B cell (primary cell): ENCODE measurements at regions not wholly inside any gene's neighbourhood (a gene's known extent, or its start where the extent isn't known, plus 50 kb on each side); places are given as distances from the start of the nearest gene placed in this dataset.

Experiments used
- ATAC-seq: fragments of 200-7000 bp; cut with Tn5 transposase; one replicate; pipeline ENCODE4 v1.10.0; 2021; ENCODE audit warnings: low read depth, mild to moderate bottlenecking, moderate number of reproducible peaks, moderate library complexity
- CTCF ChIA-PET: fragments of 350-600 bp; sonication (Branson Sonifier 250); formaldehyde crosslinking; loops from one replicate; lab custom pipeline; 2021; ENCODE audit warnings: antibody characterized with exemption, inconsistent platforms; lab: Charles Lee
- POLR2A ChIA-PET: fragments of 350-600 bp; sonication (Branson Sonifier 250); formaldehyde crosslinking; loops from one replicate; lab custom pipeline; 2021; ENCODE audit warnings: antibody characterized with exemption; lab: Charles Lee
- DNase-seq: peaks from one replicate; pipeline ENCODE4 v3.0.0; 2013
- H2AFZ ChIP-seq: 2 replicates; pipeline ENCODE4 v1.6.1; 2012; ENCODE audit warnings: mild to moderate bottlenecking, low read depth, low read length; ENCODE audit not compliant: insufficient read depth, poor library complexity, severe bottlenecking
- H3K27ac ChIP-seq, 2 donors: 1 replicate in 1 of 2; 2 replicates in 1 of 2; pipeline ENCODE4 v1.5.1; 2012 to 2013; ENCODE audit warnings: low read length in 2 of 2, mild to moderate bottlenecking in 2 of 2, moderate library complexity in 1 of 2
- H3K27me3 ChIP-seq, 4 experiments: fragments of 200-600 bp in 1 of 4; sonication (generic) in 1 of 4; replicated peaks in 1 of 4; 1 replicate in 2 of 4; 2 replicates in 2 of 4; pipeline versions ENCODE4 v1.6.1 to v1.7.0; 2013 to 2016; ENCODE audit warnings: low read length in 3 of 4, mild to moderate bottlenecking in 2 of 4, mixed read lengths in 1 of 4, moderate library complexity in 1 of 4; ENCODE audit not compliant: insufficient read depth in 4 of 4, control insufficient read depth in 3 of 4; ENCODE audit errors: control extremely low read depth in 1 of 4
- H3K36me3 ChIP-seq, 2 experiments: replicated peaks in 1 of 2; 1 replicate in 1 of 2; 2 replicates in 1 of 2; pipeline versions ENCODE4 v1.6.1 to v1.7.1; 2013; ENCODE audit warnings: low read length in 1 of 2; ENCODE audit not compliant: insufficient read depth in 2 of 2, control insufficient read depth in 1 of 2; ENCODE audit errors: control extremely low read depth in 1 of 2, extremely low read depth in 1 of 2
- H3K4me1 ChIP-seq, 2 donors: fragments of 200-600 bp in 1 of 2; sonication (generic) in 1 of 2; 1 replicate in 1 of 2; 2 replicates in 1 of 2; pipeline versions ENCODE4 v1.5.1 to v1.6.1; 2013 to 2017; ENCODE audit warnings: low read length in 2 of 2; ENCODE audit not compliant: control insufficient read depth in 2 of 2, insufficient read depth in 2 of 2
- H3K4me2 ChIP-seq: replicated peaks from 2 replicates; pipeline ENCODE3; 2012; ENCODE audit warnings: mild to moderate bottlenecking, low read depth, low read length; ENCODE audit not compliant: poor library complexity, severe bottlenecking
- H3K4me3 ChIP-seq, 5 experiments: fragments of 200-600 bp in 1 of 5; sonication (generic) in 1 of 5; 1 replicate in 3 of 5; 2 replicates in 2 of 5; pipeline versions ENCODE4 v1.5.1 to v1.7.0; 2011 to 2016; ENCODE audit warnings: low read length in 4 of 5, mild to moderate bottlenecking in 4 of 5, low read depth in 2 of 5, control low read depth in 1 of 5, moderate library complexity in 1 of 5; ENCODE audit not compliant: insufficient read depth in 1 of 5; ENCODE audit errors: control extremely low read depth in 1 of 5, extremely low read depth in 1 of 5
- H3K79me2 ChIP-seq: fragments of 200-600 bp; sonication (generic); one replicate; pipeline ENCODE4 v1.6.0; 2016; ENCODE audit warnings: low read length; ENCODE audit not compliant: control insufficient read depth, insufficient read depth
- H3K9ac ChIP-seq: fragments of 200-600 bp; sonication (generic); 2 replicates; pipeline ENCODE4 v1.6.1; 2017; ENCODE audit warnings: mild to moderate bottlenecking, low read length, moderate library complexity
- H3K9me3 ChIP-seq, 3 donors: one replicate each; pipeline versions ENCODE4 v1.6.1 to v1.7.1; 2013; ENCODE audit warnings: low read length in 2 of 3; ENCODE audit not compliant: control insufficient read depth in 2 of 3, insufficient read depth in 1 of 3; ENCODE audit errors: control extremely low read depth in 1 of 3
- H4K20me1 ChIP-seq: 2 replicates; pipeline ENCODE4 v1.6.0; 2012; ENCODE audit warnings: mild to moderate bottlenecking, low read length; ENCODE audit not compliant: insufficient read depth, control insufficient read depth, poor library complexity, severe bottlenecking
- H3K27ac Mint-ChIP-seq: one replicate; pipeline ENCODE4 v1.8.0; 2021; ENCODE audit warnings: mixed read lengths
- H3K27me3 Mint-ChIP-seq: one replicate; pipeline ENCODE4 v1.8.0; 2021; ENCODE audit warnings: mixed read lengths
- H3K4me1 Mint-ChIP-seq: one replicate; pipeline ENCODE4 v1.8.0; 2021; ENCODE audit warnings: mixed read lengths
- H3K4me3 Mint-ChIP-seq: one replicate; pipeline ENCODE4 v1.8.0; 2021; ENCODE audit warnings: mixed read lengths
- H3K9me3 Mint-ChIP-seq: one replicate; pipeline ENCODE4 v1.8.0; 2022; ENCODE audit warnings: mixed read lengths; ENCODE audit not compliant: insufficient read depth
- CTCF ChIP-seq: fragments of 200-600 bp; IDR thresholded peaks from one replicate; pipeline ENCODE4 v1.8.0; 2022; ENCODE audit warnings: antibody characterized with exemption, mild to moderate bottlenecking
- EZH2 ChIP-seq: IDR thresholded peaks from 2 replicates; pipeline ENCODE4 v1.6.1; 2012; ENCODE audit warnings: borderline replicate concordance, low read depth, mild to moderate bottlenecking, moderate library complexity, low read length; ENCODE audit not compliant: insufficient read depth, poor library complexity, severe bottlenecking
- WGBS: methylation state at CpG from one replicate; pipeline ENCODE4 v1.1.5; 2013; ENCODE audit warnings: missing lambda C conversion rate; ENCODE audit not compliant: insufficient coverage; 5-methylcytosine and 5-hydroxymethylcytosine counted together
- intact Hi-C: fragments of 100-400 bp; cut with micrococcal nuclease; formaldehyde crosslinking; loops from one replicate; pipeline ENCODE4 v1.10.0; 2022

- Histone ChIP-seq H2AFZ (no peak overlapping the region), H3K27ac (no peak overlapping the region), H3K9me3 (peaks cover 0 to 5% (median 4%) of the 10 kb centered on the region in 3 donors), H3K27me3 (no peaks in the 10 kb centered on the region), H3K36me3 (no peaks in the 10 kb centered on the region), H3K79me2 (no peaks in the 10 kb centered on the region), H4K20me1 (no peaks in the 10 kb centered on the region), H3K9ac (no peak overlapping the region), H3K4me2 (no peak overlapping the region), H3K4me3 (no peak overlapping the region), H3K4me1 (no peaks in the 10 kb centered on the region)
- peaks cover 3% of the 10 kb centered on the region for H3K9me3 Mint-ChIP-seq
- ATAC-seq (no peak), DNase-seq (no peak)
- ChIA-PET POLR2A (no interaction called here), CTCF (no interaction called here)
- intact Hi-C loops, result no loop called here
- WGBS, result 6% methylated on average over 2 of the region's 2 CpGs
- H3K27me3 Mint-ChIP-seq, result no peaks in the 10 kb centered on the region
- no peak overlapping the region for H3K4me3 Mint-ChIP-seq
- TF ChIP-seq CTCF, result no peak
- no peak for TF ChIP-seq EZH2
- H3K27ac Mint-ChIP-seq, result no peak overlapping the region
- no peaks in the 10 kb centered on the region for H3K4me1 Mint-ChIP-seq
Measured at GRCh38 chr7:53350241-53350640, 314.8 kb downstream of the POM121L12 start.

- H3K9ac ChIP-seq, result no peak overlapping the region
- H3K4me1 ChIP-seq, result no peaks in the 10 kb centered on the region
- H4K20me1 ChIP-seq, result no peaks in the 10 kb centered on the region
- no peaks in the 10 kb centered on the region for H3K79me2 ChIP-seq
- H3K27ac ChIP-seq, result no peak overlapping the region
- H3K4me3 Mint-ChIP-seq, result no peak overlapping the region
- no peak overlapping the region for H3K4me2 ChIP-seq
- H3K4me3 ChIP-seq, result no peak overlapping the region
- ATAC-seq (no peak), DNase-seq (no peak)
- H3K4me1 Mint-ChIP-seq, result no peaks in the 10 kb centered on the region
- no peak overlapping the region for H3K27ac Mint-ChIP-seq
- intact Hi-C loops, result no loop called here
- 80% methylated on average over 1 of the region's 2 CpGs for WGBS
- ChIA-PET CTCF (no interaction called here), POLR2A (no interaction called here)
- no peaks in the 10 kb centered on the region for H3K36me3 ChIP-seq
- peaks cover 3% of the 10 kb centered on the region for H3K9me3 Mint-ChIP-seq
- H2AFZ ChIP-seq, result no peak overlapping the region
- peaks cover 0 to 8% (median 2%) of the 10 kb centered on the region in 3 donors for H3K9me3 ChIP-seq
- no peaks in the 10 kb centered on the region for H3K27me3 Mint-ChIP-seq
- no peaks in the 10 kb centered on the region for H3K27me3 ChIP-seq
- TF ChIP-seq EZH2, result no peak
- TF ChIP-seq CTCF, result no peak
Measured at GRCh38 chr7:53351681-53352080, 316.2 kb downstream of the POM121L12 start.
